ENCODE measurements at regions not wholly inside any gene's neighbourhood (a gene's known extent, or its start where the extent isn't known, plus 50 kb on each side); places are given as distances from the start of the nearest gene placed in this dataset.

DNA sequence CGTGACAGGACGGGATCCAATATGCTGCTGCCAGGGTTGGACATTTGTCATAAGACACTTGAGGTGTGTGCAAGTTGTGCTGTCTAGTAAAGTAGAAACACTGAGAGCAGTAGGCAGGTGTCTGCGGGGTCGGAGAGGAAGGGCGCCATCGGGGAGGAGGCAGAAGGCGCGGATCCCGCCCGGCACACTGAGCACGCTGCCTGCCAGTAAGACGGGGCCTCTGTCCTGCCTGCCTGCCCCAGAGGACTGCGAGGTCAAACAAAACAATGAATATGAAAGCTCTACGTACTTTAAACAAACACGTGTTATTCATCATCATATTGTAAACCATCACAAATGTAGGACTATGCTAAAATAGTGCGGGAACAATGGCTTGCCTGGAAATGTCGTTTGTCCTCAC is 349.3 kb upstream of the SALL3 start:
- Histone ChIP-seq H3K9me2 (ENCODE audit: insufficient read depth, low read length) (no peaks in the 10 kb centered on the region), H3K9ac (ENCODE audit: low read length) (no peak overlapping the region), H3K27me3 (ENCODE audit: insufficient read depth, low read depth, low read length) (no peaks in the 10 kb centered on the region), H3F3A (ENCODE audit: insufficient read depth, low read length, poor library complexity, severe bottlenecking) (no peaks in the 10 kb centered on the region), H3K4me3 (ENCODE audit: low read length) (no peak overlapping the region), H3K27ac (ENCODE audit: low read length) (no peak overlapping the region), H3K4me2 (ENCODE audit: low read length) (no peak overlapping the region), H2AFZ (ENCODE audit: low read depth, low read length) (no peak overlapping the region), H4K20me1 (ENCODE audit: insufficient read depth) (no peaks in the 10 kb centered on the region), H3K9me3 (ENCODE audit: low read length) (no peaks in the 10 kb centered on the region), H3K36me3 (ENCODE audit: insufficient read depth, low read length) (no peaks in the 10 kb centered on the region), H3K79me2 (replicated peaks; ENCODE audit: insufficient read depth, low read length) (no peaks in the 10 kb centered on the region)
- TF ChIP-seq, protein P1, sequence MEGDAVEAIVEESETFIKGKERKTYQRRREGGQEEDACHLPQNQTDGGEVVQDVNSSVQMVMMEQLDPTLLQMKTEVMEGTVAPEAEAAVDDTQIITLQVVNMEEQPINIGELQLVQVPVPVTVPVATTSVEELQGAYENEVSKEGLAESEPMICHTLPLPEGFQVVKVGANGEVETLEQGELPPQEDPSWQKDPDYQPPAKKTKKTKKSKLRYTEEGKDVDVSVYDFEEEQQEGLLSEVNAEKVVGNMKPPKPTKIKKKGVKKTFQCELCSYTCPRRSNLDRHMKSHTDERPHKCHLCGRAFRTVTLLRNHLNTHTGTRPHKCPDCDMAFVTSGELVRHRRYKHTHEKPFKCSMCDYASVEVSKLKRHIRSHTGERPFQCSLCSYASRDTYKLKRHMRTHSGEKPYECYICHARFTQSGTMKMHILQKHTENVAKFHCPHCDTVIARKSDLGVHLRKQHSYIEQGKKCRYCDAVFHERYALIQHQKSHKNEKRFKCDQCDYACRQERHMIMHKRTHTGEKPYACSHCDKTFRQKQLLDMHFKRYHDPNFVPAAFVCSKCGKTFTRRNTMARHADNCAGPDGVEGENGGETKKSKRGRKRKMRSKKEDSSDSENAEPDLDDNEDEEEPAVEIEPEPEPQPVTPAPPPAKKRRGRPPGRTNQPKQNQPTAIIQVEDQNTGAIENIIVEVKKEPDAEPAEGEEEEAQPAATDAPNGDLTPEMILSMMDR (IDR thresholded peaks at IDR 0.05; ENCODE audit: poor library complexity, severe bottlenecking) = no peak
- no peak for TF ChIP-seq EZH2 (IDR thresholded peaks at IDR 0.05; ENCODE audit: borderline replicate concordance, insufficient read depth, low read length, poor library complexity, severe bottlenecking)
- TF ChIP-seq, protein P2, sequence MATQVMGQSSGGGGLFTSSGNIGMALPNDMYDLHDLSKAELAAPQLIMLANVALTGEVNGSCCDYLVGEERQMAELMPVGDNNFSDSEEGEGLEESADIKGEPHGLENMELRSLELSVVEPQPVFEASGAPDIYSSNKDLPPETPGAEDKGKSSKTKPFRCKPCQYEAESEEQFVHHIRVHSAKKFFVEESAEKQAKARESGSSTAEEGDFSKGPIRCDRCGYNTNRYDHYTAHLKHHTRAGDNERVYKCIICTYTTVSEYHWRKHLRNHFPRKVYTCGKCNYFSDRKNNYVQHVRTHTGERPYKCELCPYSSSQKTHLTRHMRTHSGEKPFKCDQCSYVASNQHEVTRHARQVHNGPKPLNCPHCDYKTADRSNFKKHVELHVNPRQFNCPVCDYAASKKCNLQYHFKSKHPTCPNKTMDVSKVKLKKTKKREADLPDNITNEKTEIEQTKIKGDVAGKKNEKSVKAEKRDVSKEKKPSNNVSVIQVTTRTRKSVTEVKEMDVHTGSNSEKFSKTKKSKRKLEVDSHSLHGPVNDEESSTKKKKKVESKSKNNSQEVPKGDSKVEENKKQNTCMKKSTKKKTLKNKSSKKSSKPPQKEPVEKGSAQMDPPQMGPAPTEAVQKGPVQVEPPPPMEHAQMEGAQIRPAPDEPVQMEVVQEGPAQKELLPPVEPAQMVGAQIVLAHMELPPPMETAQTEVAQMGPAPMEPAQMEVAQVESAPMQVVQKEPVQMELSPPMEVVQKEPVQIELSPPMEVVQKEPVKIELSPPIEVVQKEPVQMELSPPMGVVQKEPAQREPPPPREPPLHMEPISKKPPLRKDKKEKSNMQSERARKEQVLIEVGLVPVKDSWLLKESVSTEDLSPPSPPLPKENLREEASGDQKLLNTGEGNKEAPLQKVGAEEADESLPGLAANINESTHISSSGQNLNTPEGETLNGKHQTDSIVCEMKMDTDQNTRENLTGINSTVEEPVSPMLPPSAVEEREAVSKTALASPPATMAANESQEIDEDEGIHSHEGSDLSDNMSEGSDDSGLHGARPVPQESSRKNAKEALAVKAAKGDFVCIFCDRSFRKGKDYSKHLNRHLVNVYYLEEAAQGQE (IDR thresholded peaks at IDR 0.05; ENCODE audit: borderline replicate concordance) = no peak
- no peak for TF ChIP-seq TAF1 (IDR thresholded peaks at IDR 0.05; ENCODE audit: low read depth)

DNA sequence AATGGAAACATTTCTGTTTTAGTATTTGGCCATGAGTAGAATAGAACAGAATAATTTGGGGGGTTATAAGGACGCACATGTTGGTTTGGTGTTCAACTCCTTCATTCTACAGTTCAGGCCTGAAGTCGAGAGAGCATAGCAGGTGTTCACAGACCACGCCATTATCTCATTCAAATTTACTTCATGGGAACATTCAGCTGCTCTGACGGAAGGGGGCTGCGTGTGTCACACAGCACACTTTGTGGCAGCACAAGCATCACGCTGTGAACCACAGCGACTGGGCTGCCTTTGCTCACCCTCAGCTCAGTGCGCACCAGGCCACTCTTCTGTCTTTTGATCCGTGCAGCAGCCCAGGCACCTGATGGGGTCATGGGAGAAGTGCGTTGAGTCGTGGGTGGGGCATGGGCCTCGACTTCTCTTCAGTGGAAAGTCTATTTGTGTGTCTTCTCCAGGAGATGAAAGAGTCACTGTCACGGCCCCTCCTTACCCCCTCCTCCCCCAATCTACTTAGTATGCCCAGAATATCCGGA is 348.6 kb upstream of the SALL3 start:
- Histone ChIP-seq H3K27me3 (ENCODE audit: insufficient read depth, low read depth, low read length) (no peaks in the 10 kb centered on the region), H3K4me3 (ENCODE audit: low read length) (no peak overlapping the region), H3K79me2 (replicated peaks; ENCODE audit: insufficient read depth, low read length) (no peaks in the 10 kb centered on the region), H3K27ac (ENCODE audit: low read length) (no peak overlapping the region), H4K20me1 (ENCODE audit: insufficient read depth) (no peaks in the 10 kb centered on the region), H3K9ac (ENCODE audit: low read length) (no peak overlapping the region), H3K4me2 (ENCODE audit: low read length) (no peak overlapping the region), H3F3A (ENCODE audit: insufficient read depth, low read length, poor library complexity, severe bottlenecking) (no peaks in the 10 kb centered on the region), H3K9me2 (ENCODE audit: insufficient read depth, low read length) (no peaks in the 10 kb centered on the region), H3K9me3 (ENCODE audit: low read length) (no peaks in the 10 kb centered on the region), H2AFZ (ENCODE audit: low read depth, low read length) (no peak overlapping the region), H3K36me3 (ENCODE audit: insufficient read depth, low read length) (no peaks in the 10 kb centered on the region)
- TF ChIP-seq, protein P1 (IDR thresholded peaks at IDR 0.05; ENCODE audit: poor library complexity, severe bottlenecking) = no peak
- TF ChIP-seq POLR2AphosphoS5 (IDR thresholded peaks at IDR 0.05) = no peak
- TF ChIP-seq TAF1 (IDR thresholded peaks at IDR 0.05; ENCODE audit: low read depth) = no peak
- no peak for TF ChIP-seq EP300 (conservative IDR thresholded peaks at IDR 0.05; ENCODE audit: poor library complexity, severe bottlenecking)
- no peak for TF ChIP-seq EZH2 (IDR thresholded peaks at IDR 0.05; ENCODE audit: borderline replicate concordance, insufficient read depth, low read length, poor library complexity, severe bottlenecking)
- no peak for TF ChIP-seq RAD21 (conservative IDR thresholded peaks at IDR 0.05)
- TF ChIP-seq SMC3 (conservative IDR thresholded peaks at IDR 0.05; ENCODE audit: poor library complexity) = no peak
- TF ChIP-seq MXI1 (conservative IDR thresholded peaks at IDR 0.05; ENCODE audit: poor library complexity, severe bottlenecking) = no peak
- TF ChIP-seq, protein P2 (IDR thresholded peaks at IDR 0.05; ENCODE audit: borderline replicate concordance) = no peak
